ENCODE measurements at regions not wholly inside any gene's neighbourhood (a gene's known extent, or its start where the extent isn't known, plus 50 kb on each side); places are given as distances from the start of the nearest gene placed in this dataset.

DNA sequence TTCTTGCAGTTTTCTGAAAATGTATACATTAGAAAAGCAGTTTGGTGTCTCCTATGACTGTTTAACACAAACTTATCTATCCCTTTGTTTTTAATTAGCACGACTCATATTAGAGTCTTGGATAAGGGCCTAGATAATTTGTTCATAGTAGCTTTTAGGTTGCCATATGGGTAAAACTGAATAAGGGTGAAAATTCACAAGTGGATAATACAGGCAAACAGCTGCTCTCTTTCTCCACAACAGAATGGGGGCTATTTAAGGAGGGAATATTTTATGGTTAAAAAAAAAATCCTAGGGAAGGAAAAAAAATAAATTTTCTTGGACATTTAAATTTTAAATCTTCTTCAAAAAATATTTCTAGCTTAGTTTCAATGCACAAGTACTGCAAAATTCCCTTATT is 1416.1 kb downstream of the GATA3 start:
- Histone ChIP-seq H3K36me3 (replicated peaks; ENCODE audit: insufficient read depth, low read depth) (no peaks in the 10 kb centered on the region), H3K27me3 (no peaks in the 10 kb centered on the region), H4K20me1 (ENCODE audit: insufficient read depth, poor library complexity, severe bottlenecking) (no peaks in the 10 kb centered on the region), H3K4me3 (no peak overlapping the region), H3K9me2 (replicated peaks; ENCODE audit: insufficient read depth) (no peaks in the 10 kb centered on the region), H3K4me1 (ENCODE audit: insufficient read depth) (no peaks in the 10 kb centered on the region), H3K4me2 (no peak overlapping the region), H3K79me2 (no peaks in the 10 kb centered on the region), H3K27ac (no peak overlapping the region), H2AFZ (no peak overlapping the region), H3K9me3 (ENCODE audit: low read depth) (no peaks in the 10 kb centered on the region)
- DNase-seq (ENCODE audit: low spot score): no peak
- 88% methylated on average over 1 of the region's 1 CpG for WGBS (ENCODE audit: low lambda C conversion rate, missing lambda C conversion rate)
- TF ChIP-seq EZH2phosphoT487 (IDR thresholded peaks at IDR 0.05; ENCODE audit: low read depth, severe bottlenecking, unreplicated experiment) (no peak), EZH2 (IDR thresholded peaks at IDR 0.05; ENCODE audit: borderline replicate concordance) (no peak)
- TF ChIP-seq, protein P1, sequence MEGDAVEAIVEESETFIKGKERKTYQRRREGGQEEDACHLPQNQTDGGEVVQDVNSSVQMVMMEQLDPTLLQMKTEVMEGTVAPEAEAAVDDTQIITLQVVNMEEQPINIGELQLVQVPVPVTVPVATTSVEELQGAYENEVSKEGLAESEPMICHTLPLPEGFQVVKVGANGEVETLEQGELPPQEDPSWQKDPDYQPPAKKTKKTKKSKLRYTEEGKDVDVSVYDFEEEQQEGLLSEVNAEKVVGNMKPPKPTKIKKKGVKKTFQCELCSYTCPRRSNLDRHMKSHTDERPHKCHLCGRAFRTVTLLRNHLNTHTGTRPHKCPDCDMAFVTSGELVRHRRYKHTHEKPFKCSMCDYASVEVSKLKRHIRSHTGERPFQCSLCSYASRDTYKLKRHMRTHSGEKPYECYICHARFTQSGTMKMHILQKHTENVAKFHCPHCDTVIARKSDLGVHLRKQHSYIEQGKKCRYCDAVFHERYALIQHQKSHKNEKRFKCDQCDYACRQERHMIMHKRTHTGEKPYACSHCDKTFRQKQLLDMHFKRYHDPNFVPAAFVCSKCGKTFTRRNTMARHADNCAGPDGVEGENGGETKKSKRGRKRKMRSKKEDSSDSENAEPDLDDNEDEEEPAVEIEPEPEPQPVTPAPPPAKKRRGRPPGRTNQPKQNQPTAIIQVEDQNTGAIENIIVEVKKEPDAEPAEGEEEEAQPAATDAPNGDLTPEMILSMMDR (IDR thresholded peaks at IDR 0.05; ENCODE audit: poor library complexity): no peak

DNA sequence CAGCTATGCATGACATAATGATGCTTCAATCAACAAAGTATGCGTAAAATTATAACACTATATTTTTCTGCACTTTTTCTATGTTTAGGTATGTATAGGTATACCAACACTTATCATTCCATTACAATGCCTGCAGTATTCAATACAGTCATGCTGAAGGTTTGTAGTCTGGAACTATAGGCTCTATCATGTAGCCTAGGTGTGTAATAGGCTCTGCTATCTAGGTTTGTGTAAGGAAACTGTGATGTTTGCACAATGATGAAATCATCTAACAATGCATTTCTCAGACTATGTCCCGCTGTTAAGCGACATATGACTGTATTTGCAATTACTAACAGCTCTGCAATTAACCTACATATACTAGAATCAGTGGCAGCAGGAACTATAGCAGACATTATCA is 1447.5 kb downstream of the GATA3 start:
- 72% methylated on average over 3 of the region's 3 CpGs for WGBS (ENCODE audit: low lambda C conversion rate, missing lambda C conversion rate)
- Histone ChIP-seq H3K4me2 (no peak overlapping the region), H2AFZ (no peak overlapping the region)

DNA sequence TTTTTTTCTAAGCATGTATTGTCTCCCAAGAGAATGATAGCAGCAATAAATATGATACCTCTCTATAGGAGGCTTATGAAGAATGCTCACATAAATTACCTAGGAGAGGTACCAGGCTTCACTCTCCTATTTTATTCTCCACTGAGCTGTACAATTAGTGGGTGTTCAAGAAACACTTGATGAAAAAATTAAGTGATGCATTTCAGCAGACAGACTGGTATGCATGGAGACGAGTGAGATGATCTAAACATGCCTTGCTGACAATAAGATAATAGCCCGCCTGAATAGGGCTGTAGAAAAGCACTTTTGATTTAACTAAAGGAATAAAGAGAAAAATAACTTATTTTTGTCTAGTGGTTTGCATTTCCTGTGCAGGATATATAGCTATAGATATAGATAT is 1449.7 kb downstream of the GATA3 start:
- H3K4me1 ChIP-seq (ENCODE audit: insufficient read depth): no peaks in the 10 kb centered on the region
- no peaks in the 10 kb centered on the region for H3K27me3 ChIP-seq
- no peaks in the 10 kb centered on the region for H3K79me2 ChIP-seq
- H3K4me2 ChIP-seq: no peak overlapping the region
- H3K9me2 ChIP-seq (replicated peaks; ENCODE audit: insufficient read depth): no peaks in the 10 kb centered on the region
- H3K9me3 ChIP-seq (ENCODE audit: low read depth): no peaks in the 10 kb centered on the region
- TF ChIP-seq, protein P1 (IDR thresholded peaks at IDR 0.05; ENCODE audit: poor library complexity): no peak
- TF ChIP-seq EZH2 (IDR thresholded peaks at IDR 0.05; ENCODE audit: borderline replicate concordance) (no peak), EZH2phosphoT487 (IDR thresholded peaks at IDR 0.05; ENCODE audit: low read depth, severe bottlenecking, unreplicated experiment) (no peak)
- 89% methylated on average over 2 of the region's 2 CpGs for WGBS (ENCODE audit: low lambda C conversion rate, missing lambda C conversion rate)
- no peak for DNase-seq (ENCODE audit: low spot score)
- no peaks in the 10 kb centered on the region for H4K20me1 ChIP-seq (ENCODE audit: insufficient read depth, poor library complexity, severe bottlenecking)
- no peak overlapping the region for H3K4me3 ChIP-seq
- H2AFZ ChIP-seq: no peak overlapping the region
- no peak overlapping the region for H3K27ac ChIP-seq
- H3K36me3 ChIP-seq (replicated peaks; ENCODE audit: insufficient read depth, low read depth): no peaks in the 10 kb centered on the region

More for the DNA sequence above, 1447.5 kb downstream of the GATA3 start:
- H3K79me2 ChIP-seq: no peaks in the 10 kb centered on the region
- no peaks in the 10 kb centered on the region for H4K20me1 ChIP-seq (ENCODE audit: insufficient read depth, poor library complexity, severe bottlenecking)
- no peak for TF ChIP-seq EZH2phosphoT487 (IDR thresholded peaks at IDR 0.05; ENCODE audit: low read depth, severe bottlenecking, unreplicated experiment)
- TF ChIP-seq, protein P1 (IDR thresholded peaks at IDR 0.05; ENCODE audit: poor library complexity): no peak
- TF ChIP-seq EZH2 (IDR thresholded peaks at IDR 0.05; ENCODE audit: borderline replicate concordance): no peak
- no peaks in the 10 kb centered on the region for H3K4me1 ChIP-seq (ENCODE audit: insufficient read depth)
- H3K9me2 ChIP-seq (replicated peaks; ENCODE audit: insufficient read depth): no peaks in the 10 kb centered on the region
- no peaks in the 10 kb centered on the region for H3K27me3 ChIP-seq
- no peaks in the 10 kb centered on the region for H3K9me3 ChIP-seq (ENCODE audit: low read depth)
- no peaks in the 10 kb centered on the region for H3K36me3 ChIP-seq (replicated peaks; ENCODE audit: insufficient read depth, low read depth)
- peak; percentile 9 for DNase-seq (ENCODE audit: low spot score)
- H3K4me3 ChIP-seq: no peak overlapping the region
- peak overlapping the region; percentile 26 for H3K27ac ChIP-seq

DNA sequence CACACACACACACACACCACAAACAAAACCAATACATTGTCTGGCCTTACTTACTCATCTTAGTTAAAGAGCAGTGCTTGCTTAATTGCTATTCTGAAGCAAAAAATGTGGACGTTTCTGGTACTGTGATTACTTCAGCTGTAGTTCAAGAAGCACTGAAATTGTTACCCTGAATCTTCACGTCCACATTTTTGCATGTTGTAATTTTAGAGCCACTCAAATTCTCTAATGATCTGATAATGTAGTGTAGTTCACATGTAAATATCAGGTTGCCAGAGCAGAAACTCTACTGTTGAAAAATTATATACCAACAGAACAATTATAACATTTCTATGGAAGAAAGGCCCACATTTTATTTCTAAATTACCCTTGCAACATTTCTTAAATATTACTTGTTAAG is 1451.1 kb downstream of the GATA3 start:
- no peak for TF ChIP-seq EZH2phosphoT487 (IDR thresholded peaks at IDR 0.05; ENCODE audit: low read depth, severe bottlenecking, unreplicated experiment)
- TF ChIP-seq EZH2 (IDR thresholded peaks at IDR 0.05; ENCODE audit: borderline replicate concordance): no peak
- TF ChIP-seq, protein P1 (IDR thresholded peaks at IDR 0.05; ENCODE audit: poor library complexity): no peak
- no peak overlapping the region for H3K4me3 ChIP-seq
- WGBS (ENCODE audit: low lambda C conversion rate, missing lambda C conversion rate): 60% methylated on average over 2 of the region's 2 CpGs
- H3K9me2 ChIP-seq (replicated peaks; ENCODE audit: insufficient read depth): no peaks in the 10 kb centered on the region
- H3K36me3 ChIP-seq (replicated peaks; ENCODE audit: insufficient read depth, low read depth): no peaks in the 10 kb centered on the region
- H3K9me3 ChIP-seq (ENCODE audit: low read depth): no peaks in the 10 kb centered on the region
- no peaks in the 10 kb centered on the region for H3K79me2 ChIP-seq
- H3K27me3 ChIP-seq: no peaks in the 10 kb centered on the region
- H2AFZ ChIP-seq: no peak overlapping the region
- H3K4me2 ChIP-seq: no peak overlapping the region
- H3K4me1 ChIP-seq (ENCODE audit: insufficient read depth): no peaks in the 10 kb centered on the region
- DNase-seq (ENCODE audit: low spot score): no peak
- no peak overlapping the region for H3K27ac ChIP-seq
- no peaks in the 10 kb centered on the region for H4K20me1 ChIP-seq (ENCODE audit: insufficient read depth, poor library complexity, severe bottlenecking)
